NCI-H2196 (cell line): ENCODE measurements at regions not wholly inside any gene's neighbourhood (a gene's known extent, or its start where the extent isn't known, plus 50 kb on each side); places are given as distances from the start of the nearest gene placed in this dataset.

Experiments
- DNase-seq: peaks from one replicate; lab custom pipeline; 2025; ENCODE audit not compliant: unreplicated experiment; lab: John Stamatoyannopoulos, UW

GRCh38 chr6:40946738-40947301, 92.2 kb downstream of the UNC5CL start:
- DNase-seq = no peak

GRCh38 chr6:40937491-40937890, 101.5 kb downstream of the UNC5CL start:
- DNase-seq = no peak

GRCh38 chr6:40936818-40937251, 102.2 kb downstream of the UNC5CL start:
- DNase-seq = no peak

GRCh38 chr6:40933864-40934263, 105.2 kb downstream of the UNC5CL start:
- no peak for DNase-seq

- no peak for DNase-seq
These were observed 106.1 kb downstream of the UNC5CL start for GRCh38 chr6:40932953-40933352.

GRCh38 chr6:40932366-40932765, 106.7 kb downstream of the UNC5CL start:
- no peak for DNase-seq

GRCh38 chr6:40931931-40932330, 107.1 kb downstream of the UNC5CL start:
- DNase-seq = no peak

GRCh38 chr6:40930555-40930954, 108.5 kb downstream of the UNC5CL start:
- no peak for DNase-seq

- no peak for DNase-seq
These were observed 109.0 kb downstream of the UNC5CL start for GRCh38 chr6:40930045-40930444.

GRCh38 chr6:40929176-40929575, 109.8 kb downstream of the UNC5CL start:
- DNase-seq = no peak

- DNase-seq = no peak
These were observed 110.3 kb downstream of the UNC5CL start for GRCh38 chr6:40928763-40929162.

GRCh38 chr6:40928307-40928706, 110.7 kb downstream of the UNC5CL start:
- DNase-seq = no peak

GRCh38 chr6:40925341-40925740, 113.7 kb downstream of the UNC5CL start:
- no peak for DNase-seq

- DNase-seq = no peak
These were observed 114.2 kb downstream of the UNC5CL start for GRCh38 chr6:40924839-40925238.

GRCh38 chr6:40923880-40924279, 115.1 kb downstream of the UNC5CL start:
- no peak for DNase-seq

GRCh38 chr6:40923326-40923725, 115.7 kb downstream of the UNC5CL start:
- no peak for DNase-seq

- DNase-seq = no peak
These were observed 116.7 kb downstream of the UNC5CL start for GRCh38 chr6:40922281-40922680.

- DNase-seq = no peak
These were observed 120.9 kb downstream of the UNC5CL start for GRCh38 chr6:40918040-40918651.

- DNase-seq = no peak
These were observed 121.4 kb downstream of the UNC5CL start for GRCh38 chr6:40917603-40918002.

GRCh38 chr6:40916845-40917244, 122.2 kb downstream of the UNC5CL start:
- DNase-seq = no peak

GRCh38 chr6:40915165-40915564, 123.9 kb downstream of the UNC5CL start:
- no peak for DNase-seq

- no peak for DNase-seq
These were observed 125.0 kb downstream of the UNC5CL start for GRCh38 chr6:40914005-40914404.
